H1 (cell line): ENCODE measurements at regions not wholly inside any gene's neighbourhood (a gene's known extent, or its start where the extent isn't known, plus 50 kb on each side); places are given as distances from the start of the nearest gene placed in this dataset.

Source experiments
- CTCF ChIA-PET: fragments of 300-600 bp; sonication (Branson Sonifier 250); formaldehyde crosslinking; loops from one replicate; lab custom pipeline; 2021; ENCODE audit not compliant: partially characterized antibody; lab: Charles Lee
- POLR2A ChIA-PET: fragments of 300-600 bp; sonication (Branson Sonifier 250); formaldehyde crosslinking; loops from one replicate; lab custom pipeline; 2021; ENCODE audit warnings: inconsistent platforms; ENCODE audit not compliant: partially characterized antibody; lab: Charles Lee
- DNase-seq, 2 experiments: peaks; one replicate each; pipeline versions ENCODE4 v3.0.0 to v3.0.0-alpha.2; 2010 to 2022; ENCODE audit warnings: low spot score in 2 of 2, low read depth in 1 of 2, mixed read lengths in 1 of 2
- FAIRE-seq: peaks from 2 replicates; lab custom pipeline; 2011; peaks lifted over from hg19 to GRCh38; lab: Jason Lieb, UNC
- H2AFZ ChIP-seq: 2 replicates; pipeline ENCODE4 v1.8.1; 2012; ENCODE audit warnings: low read length, inconsistent platforms
- H2AK5ac ChIP-seq: 2 replicates; pipeline ENCODE4 v1.6.1; 2013; ENCODE audit warnings: low read depth, low read length
- H2BK120ac ChIP-seq: replicated peaks from 2 replicates; pipeline ENCODE3; 2013; ENCODE audit warnings: low read depth, low read length, inconsistent platforms
- H2BK12ac ChIP-seq: 2 replicates; pipeline ENCODE4 v1.6.1; 2013; ENCODE audit warnings: low read depth, low read length
- H2BK15ac ChIP-seq: 2 replicates; pipeline ENCODE4 v1.6.1; 2013; ENCODE audit warnings: low read length
- H2BK20ac ChIP-seq: 2 replicates; pipeline ENCODE4 v1.6.1; 2013; ENCODE audit warnings: low read length
- H2BK5ac ChIP-seq: 2 replicates; pipeline ENCODE4 v1.6.1; 2013; ENCODE audit warnings: low read depth, low read length
- H3K14ac ChIP-seq: 2 replicates; pipeline ENCODE4 v1.6.1; 2013; ENCODE audit warnings: inconsistent platforms; ENCODE audit not compliant: insufficient read length
- H3K18ac ChIP-seq: 2 replicates; pipeline ENCODE4 v1.6.1; 2013; ENCODE audit warnings: low read length; ENCODE audit errors: extremely low read depth
- H3K23ac ChIP-seq: 2 replicates; pipeline ENCODE4 v1.6.1; 2013; ENCODE audit warnings: inconsistent platforms; ENCODE audit not compliant: insufficient read length
- H3K23me2 ChIP-seq: 2 replicates; pipeline ENCODE4 v1.6.1; 2013; ENCODE audit warnings: low read depth, low read length
- H3K27ac ChIP-seq: 2 replicates; pipeline ENCODE4 v1.6.1; 2011; ENCODE audit warnings: low read depth, low read length, inconsistent platforms
- H3K27me3 ChIP-seq, 4 experiments: replicated peaks in 1 of 4; 1 replicate in 1 of 4; 2 replicates in 3 of 4; pipeline versions ENCODE4 v1.6.1 to v1.8.1; 2011 to 2013; ENCODE audit warnings: low read length in 3 of 4, mild to moderate bottlenecking in 3 of 4, inconsistent platforms in 2 of 4, mixed read lengths in 2 of 4, moderate library complexity in 1 of 4; ENCODE audit not compliant: control insufficient read depth in 3 of 4, insufficient read depth in 3 of 4; ENCODE audit errors: extremely low read depth in 1 of 4
- H3K36me3 ChIP-seq, 4 experiments: 2 replicates each; pipeline versions ENCODE4 v1.6.1 to v1.8.1; 2011 to 2013; ENCODE audit warnings: mild to moderate bottlenecking in 4 of 4, low read length in 3 of 4, moderate library complexity in 2 of 4, control low read depth in 1 of 4, inconsistent platforms in 1 of 4; ENCODE audit not compliant: insufficient read depth in 4 of 4, control insufficient read depth in 2 of 4
- H3K4ac ChIP-seq: replicated peaks from 2 replicates; pipeline ENCODE3; 2013; ENCODE audit warnings: low read length, low read depth, mixed read lengths, inconsistent platforms; ENCODE audit not compliant: insufficient read length
- H3K4me1 ChIP-seq, 4 experiments: replicated peaks in 1 of 4; 1 replicate in 1 of 4; 2 replicates in 3 of 4; pipeline versions ENCODE4 v1.6.1 to v1.8.1; 2011 to 2013; ENCODE audit warnings: low read length in 3 of 4, inconsistent platforms in 2 of 4, mixed read lengths in 1 of 4; ENCODE audit not compliant: insufficient read depth in 4 of 4, control insufficient read depth in 3 of 4
- H3K4me2 ChIP-seq, 2 experiments: 2 replicates each; pipeline versions ENCODE4 v1.6.1 to v1.8.1; 2011 to 2013; ENCODE audit warnings: low read depth in 2 of 2, low read length in 2 of 2, control low read depth in 1 of 2, inconsistent platforms in 1 of 2, mild to moderate bottlenecking in 1 of 2; ENCODE audit not compliant: insufficient read depth in 1 of 2
- H3K4me3 ChIP-seq, 4 experiments: fragments of 200-600, 300-600 bp in 1 of 4; sonication (generic), shearing (Covaris generic), sonication (Bioruptor Twin) in 1 of 4; 2 replicates each; pipeline versions ENCODE4 v1.5.1 to v1.8.1; 2011 to 2016; ENCODE audit warnings: low read length in 4 of 4, low read depth in 3 of 4, control low read depth in 2 of 4, inconsistent platforms in 2 of 4, mild to moderate bottlenecking in 2 of 4, mixed read lengths in 1 of 4, moderate library complexity in 1 of 4; ENCODE audit not compliant: insufficient read depth in 2 of 4; ENCODE audit errors: extremely low read depth in 1 of 4
- H3K56ac ChIP-seq: replicated peaks from 2 replicates; pipeline ENCODE3; 2013; ENCODE audit warnings: low read depth, mild to moderate bottlenecking, mixed read lengths, low read length, inconsistent platforms; ENCODE audit not compliant: insufficient read length
- H3K79me1 ChIP-seq: 2 replicates; pipeline ENCODE4 v1.6.1; 2013; ENCODE audit warnings: low read depth, low read length, control low read depth
- H3K79me2 ChIP-seq, 2 experiments: 2 replicates each; pipeline versions ENCODE4 v1.6.1 to v1.8.1; 2012 to 2013; ENCODE audit warnings: low read length in 2 of 2, mild to moderate bottlenecking in 2 of 2, inconsistent platforms in 1 of 2; ENCODE audit not compliant: insufficient read depth in 2 of 2, control insufficient read depth in 1 of 2
- H3K9ac ChIP-seq, 4 experiments: replicated peaks in 1 of 4; 1 replicate in 1 of 4; 2 replicates in 3 of 4; pipeline versions ENCODE4 v1.6.1 to v1.8.1; 2011 to 2013; ENCODE audit warnings: low read depth in 3 of 4, low read length in 3 of 4, control low read depth in 2 of 4, mild to moderate bottlenecking in 2 of 4, moderate library complexity in 2 of 4, inconsistent platforms in 1 of 4; ENCODE audit errors: extremely low read depth in 1 of 4
- H3K9me3 ChIP-seq, 2 experiments: 2 replicates each; pipeline versions ENCODE4 v1.6.1 to v1.8.1; 2012 to 2013; ENCODE audit warnings: mild to moderate bottlenecking in 2 of 2, moderate library complexity in 2 of 2, control low read depth in 1 of 2, inconsistent platforms in 1 of 2, low read depth in 1 of 2, low read length in 1 of 2, mixed read lengths in 1 of 2; ENCODE audit not compliant: insufficient read depth in 2 of 2
- H4K20me1 ChIP-seq, 2 experiments: replicated peaks in 1 of 2; 2 replicates each; pipeline versions ENCODE3 to v1.8.1; 2011 to 2013; ENCODE audit warnings: inconsistent platforms in 2 of 2, low read length in 2 of 2, mild to moderate bottlenecking in 1 of 2; ENCODE audit not compliant: insufficient read depth in 2 of 2, control insufficient read depth in 1 of 2
- H4K5ac ChIP-seq: 2 replicates; pipeline ENCODE4 v1.6.1; 2013; ENCODE audit warnings: low read length, low read depth, mixed read lengths, inconsistent platforms; ENCODE audit not compliant: insufficient read length
- H4K8ac ChIP-seq: 2 replicates; pipeline ENCODE4 v1.8.0; 2013; ENCODE audit warnings: mild to moderate bottlenecking, moderate library complexity, low read length, inconsistent platforms; ENCODE audit not compliant: insufficient read depth; ENCODE audit errors: extremely low read depth
- H4K91ac ChIP-seq: replicated peaks from 2 replicates; pipeline ENCODE3; 2013; ENCODE audit warnings: low read length, mixed read lengths, inconsistent platforms; ENCODE audit not compliant: insufficient read length
- CHD2 ChIP-seq: IDR thresholded peaks from 2 replicates; pipeline ENCODE4 v1.6.1; 2012; ENCODE audit warnings: low read length, improper control_type of control experiment
- EGR1 ChIP-seq: IDR thresholded peaks from 2 replicates; pipeline ENCODE4 v1.6.1; 2011; ENCODE audit warnings: low read depth, low read length, borderline replicate concordance
- FOSL1 ChIP-seq: IDR thresholded peaks from 2 replicates; pipeline ENCODE4 v1.6.1; 2011; ENCODE audit warnings: mild to moderate bottlenecking, low read depth, low read length, moderate library complexity; ENCODE audit not compliant: insufficient read depth
- GTF2F1 ChIP-seq: IDR thresholded peaks from 2 replicates; pipeline ENCODE4 v1.6.1; 2012; ENCODE audit warnings: low read depth, low read length, improper control_type of control experiment, borderline replicate concordance
- HDAC6 ChIP-seq: IDR thresholded peaks from one replicate; pipeline ENCODE4 v1.7.1; 2012; ENCODE audit warnings: low read depth, mild to moderate bottlenecking, inconsistent platforms, low read length, moderate library complexity
- JUN ChIP-seq: IDR thresholded peaks from 2 replicates; pipeline ENCODE4 v1.6.1; 2011; ENCODE audit warnings: low read depth, mild to moderate bottlenecking, improper control_type of control experiment, low read length
- RAD21 ChIP-seq, 2 experiments: IDR thresholded peaks in 1 of 2; conservative IDR thresholded peaks in 1 of 2; 2 replicates each; pipeline ENCODE4 v1.6.1; 2011; ENCODE audit warnings: low read depth in 2 of 2, low read length in 2 of 2, improper control_type of control experiment in 1 of 2, inconsistent platforms in 1 of 2, mild to moderate bottlenecking in 1 of 2, moderate library complexity in 1 of 2
- RFX5 ChIP-seq: IDR thresholded peaks from 2 replicates; pipeline ENCODE4 v1.6.1; 2011; ENCODE audit warnings: low read depth, low read length, improper control_type of control experiment, borderline replicate concordance
- RNF2 ChIP-seq: fragments of 200-900, 300-1000 bp; sonication (generic); IDR thresholded peaks from 2 replicates; pipeline ENCODE4 v1.7.1; 2016; ENCODE audit warnings: borderline replicate concordance, low read depth, mild to moderate bottlenecking, antibody characterized with exemption, low read length; ENCODE audit not compliant: poor library complexity, severe bottlenecking; ENCODE audit errors: missing control alignments
- RXRA ChIP-seq: IDR thresholded peaks from 2 replicates; pipeline ENCODE4 v1.6.1; 2011; ENCODE audit warnings: low read depth, mild to moderate bottlenecking, low read length, moderate library complexity; ENCODE audit not compliant: insufficient read depth
- SIRT6 ChIP-seq: IDR thresholded peaks from one replicate; pipeline ENCODE4 v1.7.1; 2012; ENCODE audit warnings: low read length, inconsistent platforms
- SUZ12 ChIP-seq: fragments of 200-600 bp; sonication (generic); IDR thresholded peaks from 2 replicates; pipeline ENCODE4 v1.6.1; 2012; ENCODE audit warnings: mild to moderate bottlenecking, inconsistent platforms, low read length, moderate library complexity, mixed read lengths
- TAF7 ChIP-seq: optimal IDR thresholded peaks from 2 replicates; pipeline ENCODE3; 2011; ENCODE audit warnings: low read depth, mild to moderate bottlenecking, inconsistent platforms, low read length, moderate library complexity, borderline replicate concordance
- WGBS, 2 experiments: shearing (Covaris generic) in 1 of 2; methylation state at CpG; one replicate each; pipeline versions ENCODE4 v1.1.6 to v1.1.7; 2013 to 2015; ENCODE audit warnings: low lambda C conversion rate in 2 of 2, mixed read lengths in 2 of 2, inconsistent platforms in 1 of 2, low coverage in 1 of 2, missing lambda C conversion rate in 1 of 2; ENCODE audit not compliant: insufficient replicate concordance in 2 of 2, insufficient coverage in 1 of 2, insufficient read length in 1 of 2; ENCODE audit errors: extremely low coverage in 1 of 2, missing lambda C conversion rate in 1 of 2; 5-methylcytosine and 5-hydroxymethylcytosine counted together

DNA sequence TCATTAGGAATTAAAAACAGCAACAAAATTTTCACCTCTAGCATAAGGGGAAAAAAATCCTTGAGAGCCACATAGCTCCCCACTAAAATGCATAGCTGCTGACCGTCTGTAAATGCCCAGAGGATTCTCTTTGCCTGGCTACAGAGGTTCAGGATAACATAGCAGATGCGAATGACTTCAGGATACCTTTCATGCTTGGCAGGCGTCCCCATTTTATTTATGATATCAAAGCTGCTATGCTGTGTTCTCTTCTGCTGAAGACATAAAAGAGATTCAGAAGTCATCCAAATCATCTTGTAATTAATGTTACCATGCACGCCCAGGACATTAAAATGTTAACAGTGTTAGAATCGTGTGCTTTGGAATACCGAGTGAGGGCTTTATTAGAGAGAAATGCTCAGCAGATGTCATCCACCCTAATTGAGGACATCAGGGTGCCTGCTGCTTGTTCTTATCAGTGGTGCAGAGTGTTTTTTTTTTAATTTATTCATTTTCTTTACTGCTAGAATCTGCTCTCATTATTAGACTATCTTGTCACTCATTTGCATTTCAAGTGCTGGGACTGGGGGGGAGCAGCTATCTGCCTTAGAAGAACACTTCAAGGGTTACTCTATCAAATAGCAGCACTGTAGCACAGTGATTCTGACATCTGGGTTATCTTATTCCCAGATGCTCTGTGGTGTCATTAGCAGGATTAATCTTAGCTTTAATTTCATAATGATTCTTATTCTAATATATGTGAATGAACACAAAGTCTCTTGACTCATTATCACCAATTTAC lies 139.5 kb downstream of the ZNF326 start:
- no peaks in the 10 kb centered on the region for H3K4me1 ChIP-seq
- no peaks in the 10 kb centered on the region for H3K79me1 ChIP-seq
- CTCF ChIA-PET = interaction anchor here (0.6 to 5.5 kb wide), 25 partner anchors 9 to 1030 kb away, joined by 3 to 36 read pairs (median 5); no protein-coding TSS in a partner anchor
- no peak overlapping the region for H2AFZ ChIP-seq
- H3K27ac ChIP-seq = no peak overlapping the region
- no peak overlapping the region for H2BK20ac ChIP-seq
- H2BK120ac ChIP-seq = no peak overlapping the region
- H4K8ac ChIP-seq = no peak overlapping the region
- peaks cover 0 to 1% of the 10 kb centered on the region in 2 experiments for H4K20me1 ChIP-seq
- H2AK5ac ChIP-seq = no peak overlapping the region
- no peak overlapping the region for H3K4me2 ChIP-seq
- DNase-seq = no peak
- H4K5ac ChIP-seq = no peak overlapping the region
- H3K23ac ChIP-seq = no peak overlapping the region
- no peak overlapping the region for H2BK15ac ChIP-seq
- no peak overlapping the region for H3K56ac ChIP-seq
- 93% methylated on average over 6 of the region's 6 CpGs; no CpG with 5 or more reads in 1 of the 2 experiments for WGBS, 2 experiments
- no peaks in the 10 kb centered on the region for H3K27me3 ChIP-seq
- H3K9me3 ChIP-seq = peaks cover 5 to 7% of the 10 kb centered on the region in 2 experiments; a peak in 3 of 4 replicates
- H3K4ac ChIP-seq = no peak overlapping the region
- H3K79me2 ChIP-seq = no peaks in the 10 kb centered on the region
- H3K4me3 ChIP-seq = no peak overlapping the region
- no peak overlapping the region for H2BK12ac ChIP-seq
- H3K9ac ChIP-seq = no peak overlapping the region
- H3K36me3 ChIP-seq = no peaks in the 10 kb centered on the region
- FAIRE-seq = no peak
- H4K91ac ChIP-seq = no peak overlapping the region
- H3K18ac ChIP-seq = no peak overlapping the region
- H2BK5ac ChIP-seq = no peak overlapping the region
- POLR2A ChIA-PET = no interaction called here
- H3K23me2 ChIP-seq = no peaks in the 10 kb centered on the region
- no peak overlapping the region for H3K14ac ChIP-seq
- TF ChIP-seq EGR1 (no peak), HDAC6 (no peak), FOSL1 (no peak), RFX5 (no peak), RAD21 (IDR thresholded peaks at IDR 0.05 in 1 of 2, conservative IDR thresholded peaks at IDR 0.05 in 1 of 2; ENCODE audit: low read depth in 2 of 2, low read length in 2 of 2) (no peak), JUN (no peak), SIRT6 (no peak), CHD2 (no peak), GTF2F1 (no peak), TAF7 (no peak), SUZ12 (no peak), RXRA (no peak), RNF2 (no peak)
